Urinary bladder (tissue), 3 donors: ENCODE measurements at regions not wholly inside any gene's neighbourhood (a gene's known extent, or its start where the extent isn't known, plus 50 kb on each side); places are given as distances from the start of the nearest gene placed in this dataset.

Experiments
- DNase-seq: peaks from one replicate; pipeline ENCODE4 v3.0.0-alpha.2; 2015; ENCODE audit errors: extremely low spot score
- H3K27ac ChIP-seq: one replicate; pipeline ENCODE4 v1.5.1; 2013; ENCODE audit warnings: low read depth, mild to moderate bottlenecking, moderate library complexity
- H3K36me3 ChIP-seq: one replicate; pipeline ENCODE4 v1.6.1; 2013; ENCODE audit warnings: mild to moderate bottlenecking, moderate library complexity; ENCODE audit not compliant: insufficient read depth
- H3K4me1 ChIP-seq: one replicate; pipeline ENCODE4 v1.6.1; 2013; ENCODE audit warnings: mild to moderate bottlenecking, moderate library complexity; ENCODE audit not compliant: insufficient read depth
- H3K4me3 ChIP-seq: one replicate; pipeline ENCODE4 v1.5.1; 2013; ENCODE audit warnings: low read depth, low read length
- WGBS: extraction: QIAGEN DNeasy Blood & Tissue Kit; methylation state at CpG from one replicate; pipeline ENCODE4 v1.1.7; 2013; 5-methylcytosine and 5-hydroxymethylcytosine counted together
- donor health status: healthy with polysubstance abuse.
- donor health status: healthy.

- no peak overlapping the region for H3K4me3 ChIP-seq
- DNase-seq = no peak
- H3K4me1 ChIP-seq = peaks cover 2% of the 10 kb centered on the region
- whole genome bisulfite sequencing = 79% methylated on average over 10 of the region's 10 CpGs
- H3K27ac ChIP-seq = no peak overlapping the region
- no peaks in the 10 kb centered on the region for H3K36me3 ChIP-seq
Observed at GRCh38 chr4:25535701-25536473, 119.8 kb upstream of the SLC34A2 start.

GRCh38 chr4:25536564-25537320, 118.9 kb upstream of the SLC34A2 start:
- no peak overlapping the region for H3K27ac ChIP-seq
- DNase-seq = no peak
- H3K4me1 ChIP-seq = peaks cover 2% of the 10 kb centered on the region
- no peaks in the 10 kb centered on the region for H3K36me3 ChIP-seq
- WGBS = 74% methylated on average over 7 of the region's 7 CpGs
- no peak overlapping the region for H3K4me3 ChIP-seq

GRCh38 chr4:25538430-25538829, 117.2 kb upstream of the SLC34A2 start:
- Histone ChIP-seq H3K36me3 (no peaks in the 10 kb centered on the region), H3K4me3 (no peak overlapping the region), H3K27ac (no peak overlapping the region), H3K4me1 (peaks cover 2% of the 10 kb centered on the region)
- WGBS = 89% methylated on average over 4 of the region's 4 CpGs
- no peak for DNase-seq

- Histone ChIP-seq H3K4me1 (peaks cover 2% of the 10 kb centered on the region), H3K36me3 (no peaks in the 10 kb centered on the region), H3K4me3 (no peak overlapping the region), H3K27ac (no peak overlapping the region)
- DNase-seq = no peak
- 77% methylated on average over 3 of the region's 3 CpGs for WGBS
Observed at GRCh38 chr4:25539241-25539640, 116.4 kb upstream of the SLC34A2 start.

- Histone ChIP-seq H3K4me1 (peaks cover 2% of the 10 kb centered on the region), H3K36me3 (no peaks in the 10 kb centered on the region), H3K27ac (no peak overlapping the region), H3K4me3 (no peak overlapping the region)
- WGBS = 73% methylated on average over 2 of the region's 2 CpGs
- no peak for DNase-seq
Observed at GRCh38 chr4:25540734-25541133, 114.9 kb upstream of the SLC34A2 start.

GRCh38 chr4:25547343-25547742, 108.3 kb upstream of the SLC34A2 start:
- Histone ChIP-seq H3K36me3 (no peaks in the 10 kb centered on the region), H3K27ac (no peak overlapping the region), H3K4me1 (no peaks in the 10 kb centered on the region), H3K4me3 (no peak overlapping the region)
- WGBS = 61% methylated on average over 5 of the region's 5 CpGs
- DNase-seq = no peak

GRCh38 chr4:25549413-25549812, 106.2 kb upstream of the SLC34A2 start:
- DNase-seq = no peak
- no peaks in the 10 kb centered on the region for H3K4me1 ChIP-seq
- H3K4me3 ChIP-seq = no peak overlapping the region
- no peak overlapping the region for H3K27ac ChIP-seq
- no peaks in the 10 kb centered on the region for H3K36me3 ChIP-seq

- Histone ChIP-seq H3K27ac (no peak overlapping the region), H3K4me1 (no peaks in the 10 kb centered on the region), H3K4me3 (no peak overlapping the region), H3K36me3 (no peaks in the 10 kb centered on the region)
- DNase-seq = no peak
- 75% methylated on average over 5 of the region's 5 CpGs for WGBS
Observed at GRCh38 chr4:25550376-25551030, 105.1 kb upstream of the SLC34A2 start.

GRCh38 chr4:25551605-25552004, 104.0 kb upstream of the SLC34A2 start:
- H3K4me3 ChIP-seq = no peak overlapping the region
- H3K27ac ChIP-seq = no peak overlapping the region
- H3K36me3 ChIP-seq = no peaks in the 10 kb centered on the region
- 64% methylated on average over 4 of the region's 4 CpGs for WGBS
- no peak for DNase-seq
- no peaks in the 10 kb centered on the region for H3K4me1 ChIP-seq

- H3K27ac ChIP-seq = peak overlapping the region; percentile 66
Observed at GRCh38 chr4:25552580-25553271, 102.9 kb upstream of the SLC34A2 start.

GRCh38 chr4:25559508-25559907, 96.1 kb upstream of the SLC34A2 start:
- Histone ChIP-seq H3K36me3 (no peaks in the 10 kb centered on the region), H3K4me3 (no peak overlapping the region), H3K27ac (no peak overlapping the region), H3K4me1 (no peaks in the 10 kb centered on the region)
- DNase-seq = no peak
- WGBS = 80% methylated on average over 4 of the region's 4 CpGs

More at GRCh38 chr4:25552580-25553271, 102.9 kb upstream of the SLC34A2 start:
- Histone ChIP-seq H3K4me3 (no peak overlapping the region), H3K36me3 (no peaks in the 10 kb centered on the region), H3K4me1 (no peaks in the 10 kb centered on the region)
- no peak for DNase-seq
- WGBS = 52% methylated on average over 8 of the region's 8 CpGs

GRCh38 chr4:25560605-25561004, 95.0 kb upstream of the SLC34A2 start:
- 63% methylated on average over 8 of the region's 8 CpGs for WGBS
- Histone ChIP-seq H3K36me3 (no peaks in the 10 kb centered on the region), H3K27ac (no peak overlapping the region), H3K4me1 (no peaks in the 10 kb centered on the region), H3K4me3 (no peak overlapping the region)
- DNase-seq = no peak

- no peak overlapping the region for H3K27ac ChIP-seq
- 68% methylated on average over 8 of the region's 8 CpGs for WGBS
Observed at GRCh38 chr4:25563071-25563564, 92.5 kb upstream of the SLC34A2 start.

More at GRCh38 chr4:25563071-25563564, 92.5 kb upstream of the SLC34A2 start:
- Histone ChIP-seq H3K4me1 (no peaks in the 10 kb centered on the region), H3K4me3 (no peak overlapping the region), H3K36me3 (no peaks in the 10 kb centered on the region)
- no peak for DNase-seq
